Stomach (tissue), 8 donors: ENCODE measurements at regions not wholly inside any gene's neighbourhood (a gene's known extent, or its start where the extent isn't known, plus 50 kb on each side); places are given as distances from the start of the nearest gene placed in this dataset.

ENCODE experiments used
- DNase-seq, 2 donors: peaks; one replicate each; pipeline versions ENCODE4 v3.0.0 to v3.0.0-alpha.2; 2013 to 2019
- H3K27ac ChIP-seq, 5 donors: fragments of 200-600 bp in 4 of 5; sonication (generic) in 4 of 5; one replicate each; pipeline ENCODE4 v1.5.1; 2013 to 2019; ENCODE audit warnings: mild to moderate bottlenecking in 1 of 5, moderate library complexity in 1 of 5
- H3K27me3 ChIP-seq, 3 donors: fragments of 200-600 bp; sonication (generic); one replicate each; pipeline ENCODE4 v1.5.1; 2017 to 2019; ENCODE audit warnings: mixed run types in 1 of 3
- H3K36me3 ChIP-seq, 4 donors: fragments of 200-600 bp; sonication (generic); 1 replicate in 3 of 4; 2 replicates in 1 of 4; pipeline ENCODE4 v1.5.1; 2016 to 2019
- H3K4me1 ChIP-seq, 4 donors: fragments of 200-600 bp; sonication (generic); one replicate each; pipeline ENCODE4 v1.5.1; 2016 to 2019
- H3K4me3 ChIP-seq, 4 donors: fragments of 200-600 bp; sonication (generic) in 3 of 4; one replicate each; pipeline ENCODE4 v1.5.1; 2016 to 2019; ENCODE audit warnings: mild to moderate bottlenecking in 1 of 4
- H3K9me3 ChIP-seq, 4 donors: fragments of 200-600 bp; sonication (generic); one replicate each; pipeline ENCODE4 v1.5.1; 2016 to 2019
- EP300 ChIP-seq: sonication (generic); formaldehyde crosslinking; IDR thresholded peaks from one replicate; pipeline ENCODE4 v1.6.1; 2017; ENCODE audit warnings: antibody characterized with exemption
- POLR2A ChIP-seq, 4 donors: fragments of 450-650 bp; IDR thresholded peaks; one replicate each; pipeline ENCODE4 v1.6.1; 2016; ENCODE audit warnings: antibody characterized with exemption in 4 of 4, control low read depth in 2 of 4, mild to moderate bottlenecking in 1 of 4, moderate library complexity in 1 of 4
- POLR2AphosphoS5 ChIP-seq, 3 donors: sonication (generic); formaldehyde crosslinking; IDR thresholded peaks; one replicate each; pipeline ENCODE4 v1.6.1; 2016; ENCODE audit warnings: antibody characterized with exemption in 3 of 3
- WGBS, 5 donors: extraction: QIAGEN DNeasy Blood & Tissue Kit in 3 of 5; methylation state at CpG; one replicate each; pipeline versions ENCODE4 v1.1.5 to v1.1.7; 2013 to 2018; 5-methylcytosine and 5-hydroxymethylcytosine counted together
- intact Hi-C: fragments of 100-400 bp; cut with DNase I; formaldehyde crosslinking; loops from one replicate; pipeline ENCODE4 v1.15.1; 2023; ENCODE audit warnings: low total_unique reads
- TF ChIP-seq, protein P1 (sequence below), 7 experiments: fragments of 450-650 bp in 4 of 7; fragments of 200-600 bp in 3 of 7; sonication (generic) in 3 of 7; IDR thresholded peaks; one replicate each; pipeline ENCODE4 v1.5.1; 2016 to 2019; ENCODE audit warnings: antibody characterized with exemption in 7 of 7, control low read depth in 2 of 7, mild to moderate bottlenecking in 1 of 7
- donor health status: healthy with polysubstance abuse.
- donor health status: Bipolar disorder and iron deficiency.
- donor health status: healthy.

DNA sequence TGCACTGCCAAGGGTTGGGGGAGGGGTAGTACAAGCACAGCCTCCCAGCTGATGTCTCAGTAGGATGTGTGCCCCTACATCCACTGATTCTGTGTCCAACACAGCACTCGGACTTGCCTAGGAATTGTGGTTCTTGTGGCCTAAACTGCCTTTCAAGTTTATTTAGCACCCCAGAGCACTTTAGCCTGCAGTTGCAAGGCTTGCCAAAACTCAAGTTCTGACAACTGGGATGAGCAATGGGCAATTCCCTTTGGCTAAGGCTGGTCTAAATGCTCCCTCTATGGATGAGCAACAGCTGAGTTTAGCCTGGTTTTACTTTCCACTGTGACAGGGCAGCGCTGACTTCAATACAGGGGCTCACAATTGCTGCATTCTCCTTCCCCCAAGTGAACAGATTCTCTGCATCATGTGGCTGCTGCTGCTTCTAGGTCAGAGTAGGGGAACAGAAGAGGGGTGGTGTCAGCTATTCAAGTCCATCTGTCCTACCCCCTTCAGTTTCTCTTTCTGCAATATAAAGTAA is 471.5 kb downstream of the PIK3C3 start:
- H3K27me3 ChIP-seq: no peaks in the 10 kb centered on the region
- no peaks in the 10 kb centered on the region for H3K4me1 ChIP-seq
- no peak overlapping the region for H3K27ac ChIP-seq
- 68 to 80% (median 70%) methylated on average over 2 of the region's 2 CpGs for WGBS, 5 donors
- intact Hi-C loops: no loop called here
- TF ChIP-seq POLR2AphosphoS5 (IDR thresholded peaks at IDR 0.05): no peak
- DNase-seq: no peak
- no peaks in the 10 kb centered on the region for H3K36me3 ChIP-seq
- H3K4me3 ChIP-seq: no peak overlapping the region
- H3K9me3 ChIP-seq: peaks cover 0 to 4% (median 0%) of the 10 kb centered on the region in 4 donors

DNA sequence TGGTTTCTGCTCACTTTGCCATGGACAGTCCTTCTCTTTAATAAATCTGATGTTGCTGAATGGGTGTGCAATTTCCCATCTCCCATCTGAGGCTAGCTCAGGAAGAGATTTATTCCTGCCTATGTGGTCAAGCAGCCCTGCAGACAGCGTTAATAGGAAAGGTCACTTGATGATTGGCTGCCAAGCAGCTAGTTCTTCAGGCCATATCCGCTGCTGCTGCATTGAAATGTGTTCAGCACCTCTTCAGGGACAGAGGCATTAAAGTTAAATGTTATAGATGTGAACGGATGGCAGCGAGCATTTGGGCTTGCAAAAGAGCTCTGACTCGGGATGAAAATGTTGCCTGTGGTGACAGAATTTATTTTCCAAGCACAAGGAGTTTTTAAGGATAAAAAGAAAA is 474.2 kb downstream of the PIK3C3 start:
- Histone ChIP-seq H3K4me1 (no peaks in the 10 kb centered on the region), H3K27ac (no peak overlapping the region), H3K27me3 (no peaks in the 10 kb centered on the region), H3K36me3 (no peaks in the 10 kb centered on the region), H3K4me3 (no peak overlapping the region), H3K9me3 (no peaks in the 10 kb centered on the region)
- WGBS, 5 donors: 56 to 73% (median 66%) methylated on average over 5 of the region's 5 CpGs
- intact Hi-C loops: no loop called here
- no peak for TF ChIP-seq EP300
- TF ChIP-seq, protein P1, sequence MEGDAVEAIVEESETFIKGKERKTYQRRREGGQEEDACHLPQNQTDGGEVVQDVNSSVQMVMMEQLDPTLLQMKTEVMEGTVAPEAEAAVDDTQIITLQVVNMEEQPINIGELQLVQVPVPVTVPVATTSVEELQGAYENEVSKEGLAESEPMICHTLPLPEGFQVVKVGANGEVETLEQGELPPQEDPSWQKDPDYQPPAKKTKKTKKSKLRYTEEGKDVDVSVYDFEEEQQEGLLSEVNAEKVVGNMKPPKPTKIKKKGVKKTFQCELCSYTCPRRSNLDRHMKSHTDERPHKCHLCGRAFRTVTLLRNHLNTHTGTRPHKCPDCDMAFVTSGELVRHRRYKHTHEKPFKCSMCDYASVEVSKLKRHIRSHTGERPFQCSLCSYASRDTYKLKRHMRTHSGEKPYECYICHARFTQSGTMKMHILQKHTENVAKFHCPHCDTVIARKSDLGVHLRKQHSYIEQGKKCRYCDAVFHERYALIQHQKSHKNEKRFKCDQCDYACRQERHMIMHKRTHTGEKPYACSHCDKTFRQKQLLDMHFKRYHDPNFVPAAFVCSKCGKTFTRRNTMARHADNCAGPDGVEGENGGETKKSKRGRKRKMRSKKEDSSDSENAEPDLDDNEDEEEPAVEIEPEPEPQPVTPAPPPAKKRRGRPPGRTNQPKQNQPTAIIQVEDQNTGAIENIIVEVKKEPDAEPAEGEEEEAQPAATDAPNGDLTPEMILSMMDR (IDR thresholded peaks at IDR 0.05): no peak
- TF ChIP-seq POLR2AphosphoS5 (IDR thresholded peaks at IDR 0.05): no peak
- TF ChIP-seq POLR2A (IDR thresholded peaks at IDR 0.05): no peak
- no peak for DNase-seq

DNA sequence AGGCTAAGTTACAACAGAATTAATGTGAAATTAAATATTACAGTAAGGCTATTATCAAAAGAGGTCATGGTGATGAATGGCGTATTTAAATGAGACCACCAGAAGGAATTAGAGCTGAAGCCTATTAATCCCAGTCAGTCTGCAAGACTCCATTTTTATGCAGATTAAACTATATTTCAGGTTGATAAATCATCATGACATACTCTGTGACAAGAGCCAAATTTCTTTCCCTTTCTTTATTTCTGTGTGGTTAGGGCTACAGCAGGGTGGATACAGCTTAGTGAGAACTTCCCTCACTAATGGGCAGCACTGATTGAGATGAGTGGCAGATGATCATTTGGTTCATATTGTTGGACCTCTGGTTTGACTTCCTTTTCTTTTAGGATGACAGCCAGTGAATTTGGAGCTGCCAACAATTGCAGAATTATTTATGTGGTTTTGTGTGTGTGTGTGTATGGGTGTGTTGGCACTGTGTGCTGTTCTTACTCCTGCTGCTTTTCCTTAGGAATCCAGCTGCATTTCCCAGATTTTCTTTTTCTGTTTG is 481.3 kb downstream of the PIK3C3 start:
- 85 to 100% (median 97%) methylated on average over 1 of the region's 1 CpG for WGBS, 5 donors
- Histone ChIP-seq H3K4me1 (no peaks in the 10 kb centered on the region), H3K4me3 (no peak overlapping the region), H3K9me3 (no peaks in the 10 kb centered on the region), H3K27me3 (no peaks in the 10 kb centered on the region), H3K27ac (no peak overlapping the region), H3K36me3 (no peaks in the 10 kb centered on the region)
- TF ChIP-seq, protein P1 (IDR thresholded peaks at IDR 0.05): no peak
- TF ChIP-seq POLR2AphosphoS5 (IDR thresholded peaks at IDR 0.05) (no peak), POLR2A (IDR thresholded peaks at IDR 0.05) (no peak), EP300 (no peak)
- DNase-seq: no peak
- intact Hi-C loops: no loop called here

DNA sequence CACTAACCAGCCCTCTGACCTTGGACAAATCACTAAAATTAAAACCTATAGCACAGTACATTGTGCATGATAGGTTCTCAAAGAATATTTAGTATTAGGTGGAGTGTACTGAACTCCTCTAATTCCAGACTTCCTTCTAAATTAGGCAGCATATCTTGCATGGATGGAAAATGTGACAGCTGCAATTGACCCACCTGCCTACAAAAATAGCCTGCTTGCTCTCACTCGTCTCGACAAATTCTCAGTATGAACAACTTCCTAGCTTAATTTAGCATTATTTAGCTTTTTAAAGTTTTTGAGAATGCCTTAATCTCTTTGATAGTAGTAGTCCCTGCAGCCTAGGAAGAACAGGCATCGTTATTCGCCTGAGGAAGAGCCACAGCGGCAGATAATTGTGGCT is 482.0 kb downstream of the PIK3C3 start:
- no peak for DNase-seq
- intact Hi-C loops: no loop called here
- no peaks in the 10 kb centered on the region for H3K27me3 ChIP-seq
- 82 to 95% (median 94%) methylated on average over 5 of the region's 5 CpGs for WGBS, 5 donors
- H3K36me3 ChIP-seq: no peaks in the 10 kb centered on the region
- TF ChIP-seq EP300: no peak
- TF ChIP-seq, protein P1 (IDR thresholded peaks at IDR 0.05): no peak
- TF ChIP-seq POLR2AphosphoS5 (IDR thresholded peaks at IDR 0.05): no peak
- no peak for TF ChIP-seq POLR2A (IDR thresholded peaks at IDR 0.05)
- H3K27ac ChIP-seq: no peak overlapping the region
- H3K4me1 ChIP-seq: no peaks in the 10 kb centered on the region
- H3K9me3 ChIP-seq: no peaks in the 10 kb centered on the region
- H3K4me3 ChIP-seq: no peak overlapping the region

DNA sequence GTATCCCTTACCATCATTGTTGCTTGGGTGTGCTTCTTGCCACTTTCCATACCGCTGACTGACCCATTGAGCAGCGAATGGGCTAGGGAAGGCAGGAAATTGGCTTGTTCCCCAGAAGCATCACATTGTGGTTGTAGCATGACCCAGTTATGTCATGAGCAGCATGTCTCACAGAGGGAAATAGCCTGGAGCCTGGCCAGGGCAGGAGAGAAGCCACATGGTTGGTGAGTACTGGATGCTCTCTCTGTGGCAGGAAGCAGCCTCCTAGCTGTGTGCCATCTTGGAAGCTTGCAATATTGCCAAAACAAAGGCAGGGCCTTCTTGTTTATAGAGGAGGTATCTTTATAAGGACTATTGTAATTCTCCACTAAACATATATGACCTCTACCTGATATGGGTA is 482.6 kb downstream of the PIK3C3 start:
- WGBS, 5 donors: 82 to 92% (median 88%) methylated on average over 2 of the region's 2 CpGs
- TF ChIP-seq POLR2AphosphoS5 (IDR thresholded peaks at IDR 0.05) (no peak), EP300 (no peak), POLR2A (IDR thresholded peaks at IDR 0.05) (no peak)
- TF ChIP-seq, protein P1 (IDR thresholded peaks at IDR 0.05): no peak
- no peak overlapping the region for H3K4me3 ChIP-seq
- H3K36me3 ChIP-seq: no peaks in the 10 kb centered on the region
- intact Hi-C loops: no loop called here
- no peaks in the 10 kb centered on the region for H3K27me3 ChIP-seq
- DNase-seq: no peak
- H3K4me1 ChIP-seq: no peaks in the 10 kb centered on the region
- H3K27ac ChIP-seq: no peak overlapping the region
- no peaks in the 10 kb centered on the region for H3K9me3 ChIP-seq
